Activated CD4-positive, alpha-beta T cell treated with anti-CD3 and anti-CD28 coated beads for 36 hours (primary cell): ENCODE measurements at regions not wholly inside any gene's neighbourhood (a gene's known extent, or its start where the extent isn't known, plus 50 kb on each side); places are given as distances from the start of the nearest gene placed in this dataset.

ENCODE experiments used
- ATAC-seq: fragments of 200-7000 bp; cut with Tn5 transposase; one replicate; pipeline ENCODE4 v1.10.0; 2021; ENCODE audit warnings: mild to moderate bottlenecking, moderate library complexity
- CTCF ChIA-PET: fragments of 350-600 bp; sonication (Branson Sonifier 250); formaldehyde crosslinking; loops from one replicate; lab custom pipeline; 2021; ENCODE audit warnings: antibody characterized with exemption; lab: Charles Lee
- POLR2A ChIA-PET: fragments of 350-600 bp; sonication (Branson Sonifier 250); formaldehyde crosslinking; loops from one replicate; lab custom pipeline; 2021; ENCODE audit warnings: antibody characterized with exemption, inconsistent platforms; lab: Charles Lee
- DNase-seq: peaks from one replicate; pipeline ENCODE4 v3.0.0-alpha.2; 2020
- H3K27ac Mint-ChIP-seq: one replicate; pipeline ENCODE4 v1.8.0; 2021; ENCODE audit warnings: mixed read lengths
- H3K27me3 Mint-ChIP-seq: one replicate; pipeline ENCODE4 v1.8.0; 2021; ENCODE audit warnings: mixed read lengths
- H3K36me3 Mint-ChIP-seq: one replicate; pipeline ENCODE4 v1.8.0; 2021; ENCODE audit warnings: low read depth, mixed read lengths
- H3K4me1 Mint-ChIP-seq: one replicate; pipeline ENCODE4 v1.8.0; 2021; ENCODE audit warnings: mixed read lengths
- H3K4me3 Mint-ChIP-seq: one replicate; pipeline ENCODE4 v1.8.0; 2021; ENCODE audit warnings: mild to moderate bottlenecking, moderate library complexity, mixed read lengths
- H3K9me3 Mint-ChIP-seq: one replicate; pipeline ENCODE4 v1.8.0; 2021; ENCODE audit warnings: low read depth, mixed read lengths
- intact Hi-C, 2 experiments: fragments of 100-400 bp; cut with DNase I in 1 of 2; cut with micrococcal nuclease in 1 of 2; formaldehyde crosslinking; loops; one replicate each; pipeline versions ENCODE4 v1.14.2 to v1.15.1; 2022 to 2024; cut with DNase I, micrococcal nuclease

- ATAC-seq (no peak), DNase-seq (no peak)
- intact Hi-C loops: no loop called here
- H3K4me3 Mint-ChIP-seq: no peak overlapping the region
- H3K27ac Mint-ChIP-seq: no peak overlapping the region
- no peaks in the 10 kb centered on the region for H3K9me3 Mint-ChIP-seq
- H3K4me1 Mint-ChIP-seq: no peaks in the 10 kb centered on the region
- peaks cover 2% of the 10 kb centered on the region for H3K27me3 Mint-ChIP-seq
- ChIA-PET POLR2A (no interaction called here), CTCF (no interaction called here)
- H3K36me3 Mint-ChIP-seq: no peaks in the 10 kb centered on the region
These were observed 98.1 kb downstream of the GPR37 start for GRCh38 chr7:124667312-124668153.

GRCh38 chr7:124662937-124663336 lies 102.7 kb downstream of the GPR37 start:
- POLR2A ChIA-PET: no interaction called here
- intact Hi-C loops: no loop called here

GRCh38 chr7:124662372-124662771 lies 103.2 kb downstream of the GPR37 start:
- intact Hi-C loops: no loop called here
- ChIA-PET POLR2A (no interaction called here), CTCF (no interaction called here)
- Mint-ChIP-seq H3K27ac (no peak overlapping the region), H3K9me3 (no peaks in the 10 kb centered on the region), H3K36me3 (no peaks in the 10 kb centered on the region), H3K4me1 (no peaks in the 10 kb centered on the region), H3K27me3 (peaks cover 2% of the 10 kb centered on the region), H3K4me3 (no peak overlapping the region)
- DNase-seq (no peak), ATAC-seq (no peak)

More at GRCh38 chr7:124662937-124663336, 102.7 kb downstream of the GPR37 start:
- CTCF ChIA-PET: no interaction called here
- H3K4me3 Mint-ChIP-seq: no peak overlapping the region
- peaks cover 2% of the 10 kb centered on the region for H3K27me3 Mint-ChIP-seq
- DNase-seq (no peak), ATAC-seq (no peak)
- no peaks in the 10 kb centered on the region for H3K9me3 Mint-ChIP-seq
- H3K27ac Mint-ChIP-seq: no peak overlapping the region
- no peaks in the 10 kb centered on the region for H3K36me3 Mint-ChIP-seq
- H3K4me1 Mint-ChIP-seq: no peaks in the 10 kb centered on the region

- ATAC-seq: no peak
- Mint-ChIP-seq H3K9me3 (no peaks in the 10 kb centered on the region), H3K4me3 (no peak overlapping the region), H3K4me1 (no peaks in the 10 kb centered on the region), H3K36me3 (no peaks in the 10 kb centered on the region), H3K27ac (no peak overlapping the region), H3K27me3 (no peaks in the 10 kb centered on the region)
- ChIA-PET CTCF (no interaction called here), POLR2A (no interaction called here)
- intact Hi-C loops: no loop called here
- DNase-seq: no peak
These were observed 109.6 kb downstream of the GPR37 start for GRCh38 chr7:124655990-124656389.

DNA sequence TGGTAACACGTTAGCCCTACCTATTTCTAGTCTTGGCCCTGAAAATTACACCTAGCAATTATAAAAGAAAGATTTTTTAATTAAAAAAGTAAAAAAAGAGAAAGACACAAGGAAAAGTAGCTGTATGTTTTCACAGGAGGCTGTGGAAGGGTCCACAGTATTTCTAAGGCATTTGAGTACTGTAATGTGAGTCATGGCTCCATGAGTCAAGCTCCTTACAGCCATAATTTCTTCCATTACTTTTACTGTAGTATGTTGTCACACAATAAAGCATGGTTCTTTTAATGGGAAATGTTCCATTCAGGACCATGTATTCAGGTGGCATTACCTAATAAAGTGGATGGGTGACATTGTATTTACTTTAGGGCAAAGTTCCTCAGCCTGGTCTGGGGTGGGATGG lies 113.4 kb downstream of the GPR37 start:
- no peaks in the 10 kb centered on the region for H3K36me3 Mint-ChIP-seq
- H3K4me1 Mint-ChIP-seq: peaks cover 2% of the 10 kb centered on the region
- ATAC-seq (no peak), DNase-seq (no peak)
- H3K9me3 Mint-ChIP-seq: no peaks in the 10 kb centered on the region
- H3K27ac Mint-ChIP-seq: no peak overlapping the region
- intact Hi-C loops: no loop called here
- POLR2A ChIA-PET: no interaction called here
- H3K4me3 Mint-ChIP-seq: no peak overlapping the region
- no peaks in the 10 kb centered on the region for H3K27me3 Mint-ChIP-seq
- CTCF ChIA-PET: no interaction called here

DNA sequence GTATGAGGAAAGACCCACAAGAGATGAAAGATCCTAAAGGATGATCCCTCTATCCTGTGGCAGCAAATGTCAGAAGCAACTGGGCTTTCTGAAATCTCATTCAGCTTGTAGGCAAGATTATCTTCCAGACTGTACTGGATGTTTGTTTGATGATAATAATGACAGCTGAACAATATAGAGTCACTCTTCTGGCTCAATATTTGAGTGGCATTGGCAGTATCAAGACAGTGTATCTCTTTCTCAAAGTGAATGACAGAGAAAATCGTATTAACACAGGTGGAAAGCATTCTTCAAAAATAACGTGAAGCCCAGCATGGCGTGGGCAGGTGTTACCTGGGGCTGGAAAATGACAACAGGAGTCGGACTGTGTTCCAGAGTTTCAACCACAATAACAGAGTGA lies 114.5 kb downstream of the GPR37 start:
- no peaks in the 10 kb centered on the region for H3K27me3 Mint-ChIP-seq

DNA sequence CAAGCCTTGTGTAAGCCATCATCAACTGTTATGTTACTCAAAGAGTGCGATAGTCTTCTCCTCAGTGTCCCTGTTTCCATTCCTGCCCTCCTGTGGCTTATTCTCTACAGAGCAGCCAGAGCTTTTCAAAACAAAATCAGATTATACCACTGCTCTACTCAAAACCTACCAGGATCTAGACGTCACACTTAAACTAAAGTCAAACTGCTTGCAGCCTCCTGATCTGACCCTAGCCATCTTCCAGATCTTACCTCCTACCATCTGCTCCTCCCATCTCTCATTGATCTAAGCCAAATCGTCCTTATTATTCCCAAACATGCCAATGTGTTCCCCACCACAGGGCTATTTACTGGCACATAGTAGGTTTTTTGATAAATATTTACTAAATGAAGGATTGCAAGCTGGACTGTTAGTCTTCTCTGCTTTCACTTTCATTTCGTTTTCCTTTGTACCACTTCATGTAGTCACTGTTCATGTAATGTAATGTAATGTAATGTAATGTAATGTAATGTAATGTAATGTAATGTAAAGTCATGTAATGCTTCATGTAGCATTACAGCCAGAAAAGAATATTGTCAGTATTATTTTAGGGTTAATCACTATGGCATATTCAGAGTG lies 116.1 kb downstream of the GPR37 start:
- Mint-ChIP-seq H3K9me3 (no peaks in the 10 kb centered on the region), H3K27me3 (no peaks in the 10 kb centered on the region), H3K27ac (no peak overlapping the region), H3K36me3 (no peaks in the 10 kb centered on the region), H3K4me3 (no peak overlapping the region), H3K4me1 (peaks cover 2% of the 10 kb centered on the region)
- intact Hi-C loops: no loop called here
- DNase-seq: no peak
- CTCF ChIA-PET: no interaction called here
- ATAC-seq: no peak
- POLR2A ChIA-PET: no interaction called here

More for the DNA sequence above, 114.5 kb downstream of the GPR37 start:
- H3K9me3 Mint-ChIP-seq: no peaks in the 10 kb centered on the region
- ChIA-PET CTCF (no interaction called here), POLR2A (no interaction called here)
- H3K4me3 Mint-ChIP-seq: no peak overlapping the region
- no peak for DNase-seq
- intact Hi-C loops: no loop called here
- H3K27ac Mint-ChIP-seq: no peak overlapping the region
- H3K4me1 Mint-ChIP-seq: peaks cover 2% of the 10 kb centered on the region
- no peaks in the 10 kb centered on the region for H3K36me3 Mint-ChIP-seq
- ATAC-seq: no peak

DNA sequence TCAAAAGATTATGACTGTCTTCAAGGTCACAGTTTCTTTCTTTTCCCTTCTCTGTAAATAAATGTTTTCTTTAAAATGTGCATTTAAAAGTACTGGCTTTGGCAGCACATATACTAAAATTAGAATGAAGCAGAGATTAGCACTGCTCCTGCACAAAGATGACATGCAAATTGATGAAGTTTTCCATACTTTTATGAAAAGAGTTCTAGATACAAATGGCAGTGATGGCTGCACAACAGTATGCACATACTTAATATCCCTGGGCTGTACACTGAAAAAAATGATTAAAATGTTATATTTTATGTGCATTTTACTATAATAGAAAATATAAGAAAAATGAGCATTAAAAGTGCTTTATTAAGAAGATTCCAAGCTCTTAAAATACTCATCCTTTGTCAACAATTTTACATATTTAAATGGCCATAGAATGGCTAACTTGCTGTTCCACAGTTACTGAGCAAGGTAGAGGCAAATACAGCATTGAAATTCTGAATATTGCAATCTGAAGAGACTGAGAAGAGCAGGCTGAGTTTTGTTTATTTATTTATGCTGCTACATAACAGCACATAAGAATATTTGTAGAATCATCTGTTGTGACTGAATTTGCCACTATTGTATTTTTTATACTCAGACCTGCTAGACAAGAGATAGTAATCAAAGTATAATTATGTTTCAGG lies 117.8 kb downstream of the GPR37 start:
- Mint-ChIP-seq H3K4me3 (no peak overlapping the region), H3K4me1 (peaks cover 2% of the 10 kb centered on the region), H3K27me3 (no peaks in the 10 kb centered on the region), H3K27ac (no peak overlapping the region), H3K36me3 (no peaks in the 10 kb centered on the region), H3K9me3 (no peaks in the 10 kb centered on the region)
- POLR2A ChIA-PET: no interaction called here
- no peak for DNase-seq
- ATAC-seq: no peak
- intact Hi-C loops: no loop called here
- CTCF ChIA-PET: no interaction called here

- intact Hi-C loops: no loop called here
- no peak for ATAC-seq
- CTCF ChIA-PET: no interaction called here
These were observed 119.9 kb downstream of the GPR37 start for GRCh38 chr7:124645704-124646103.

GRCh38 chr7:124643311-124643811 lies 122.2 kb downstream of the GPR37 start:
- no peak for ATAC-seq
- CTCF ChIA-PET: no interaction called here
- Mint-ChIP-seq H3K4me1 (no peaks in the 10 kb centered on the region), H3K36me3 (no peaks in the 10 kb centered on the region), H3K27me3 (no peaks in the 10 kb centered on the region), H3K27ac (no peak overlapping the region), H3K9me3 (no peaks in the 10 kb centered on the region), H3K4me3 (no peak overlapping the region)
- POLR2A ChIA-PET: no interaction called here
- DNase-seq: no peak
- intact Hi-C loops: no loop called here

More at GRCh38 chr7:124645704-124646103, 119.9 kb downstream of the GPR37 start:
- Mint-ChIP-seq H3K4me3 (no peak overlapping the region), H3K27me3 (no peaks in the 10 kb centered on the region), H3K9me3 (no peaks in the 10 kb centered on the region), H3K27ac (no peak overlapping the region), H3K36me3 (no peaks in the 10 kb centered on the region), H3K4me1 (peaks cover 2% of the 10 kb centered on the region)
- no peak for DNase-seq
- POLR2A ChIA-PET: no interaction called here

- no peaks in the 10 kb centered on the region for H3K36me3 Mint-ChIP-seq
- peaks cover 5% of the 10 kb centered on the region for H3K9me3 Mint-ChIP-seq
- no peak overlapping the region for H3K4me3 Mint-ChIP-seq
- intact Hi-C loops: no loop called here
- DNase-seq (no peak), ATAC-seq (no peak)
- ChIA-PET CTCF (no interaction called here), POLR2A (no interaction called here)
- no peaks in the 10 kb centered on the region for H3K27me3 Mint-ChIP-seq
- no peaks in the 10 kb centered on the region for H3K4me1 Mint-ChIP-seq
- no peak overlapping the region for H3K27ac Mint-ChIP-seq
These were observed 130.2 kb downstream of the GPR37 start for GRCh38 chr7:124635416-124635815.

DNA sequence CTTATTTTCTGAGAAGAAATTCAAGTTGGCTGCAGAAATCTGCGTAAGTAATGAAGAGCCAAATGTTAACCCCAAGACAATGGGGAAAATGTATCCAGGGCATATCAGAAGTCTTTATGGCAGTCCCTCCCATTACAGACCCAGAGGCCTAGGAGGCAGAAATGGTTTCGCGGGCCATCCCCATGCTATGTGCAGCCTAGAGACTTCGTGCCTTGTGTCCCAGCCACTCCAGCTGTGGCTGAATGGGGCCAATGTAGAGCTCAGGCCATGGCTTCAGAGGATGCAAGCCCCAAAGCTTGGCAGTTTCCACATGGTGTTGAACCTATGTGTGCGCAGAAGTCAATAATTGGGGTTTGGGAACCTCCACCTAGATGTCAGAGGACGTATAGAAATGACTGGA lies 131.9 kb downstream of the GPR37 start:
- Mint-ChIP-seq H3K27me3 (no peaks in the 10 kb centered on the region), H3K4me1 (no peaks in the 10 kb centered on the region), H3K4me3 (no peak overlapping the region), H3K36me3 (no peaks in the 10 kb centered on the region), H3K27ac (no peak overlapping the region), H3K9me3 (peaks cover 5% of the 10 kb centered on the region)
- DNase-seq: no peak
- ChIA-PET POLR2A (no interaction called here), CTCF (no interaction called here)
- intact Hi-C loops: no loop called here
- no peak for ATAC-seq
